DMS 273 treated with DMSO at 0.1 percent for 48 hours (cell line): ENCODE measurements at regions not wholly inside any gene's neighbourhood (a gene's known extent, or its start where the extent isn't known, plus 50 kb on each side); places are given as distances from the start of the nearest gene placed in this dataset.
"Not testable (repeated sequence)": the region's sequence is repeated elsewhere in the genome, so short reads cannot be mapped to it uniquely, and the experiment has no call there.

Experiments
- DNase-seq: peaks from one replicate; lab custom pipeline; 2025; lab: John Stamatoyannopoulos, UW

DNA sequence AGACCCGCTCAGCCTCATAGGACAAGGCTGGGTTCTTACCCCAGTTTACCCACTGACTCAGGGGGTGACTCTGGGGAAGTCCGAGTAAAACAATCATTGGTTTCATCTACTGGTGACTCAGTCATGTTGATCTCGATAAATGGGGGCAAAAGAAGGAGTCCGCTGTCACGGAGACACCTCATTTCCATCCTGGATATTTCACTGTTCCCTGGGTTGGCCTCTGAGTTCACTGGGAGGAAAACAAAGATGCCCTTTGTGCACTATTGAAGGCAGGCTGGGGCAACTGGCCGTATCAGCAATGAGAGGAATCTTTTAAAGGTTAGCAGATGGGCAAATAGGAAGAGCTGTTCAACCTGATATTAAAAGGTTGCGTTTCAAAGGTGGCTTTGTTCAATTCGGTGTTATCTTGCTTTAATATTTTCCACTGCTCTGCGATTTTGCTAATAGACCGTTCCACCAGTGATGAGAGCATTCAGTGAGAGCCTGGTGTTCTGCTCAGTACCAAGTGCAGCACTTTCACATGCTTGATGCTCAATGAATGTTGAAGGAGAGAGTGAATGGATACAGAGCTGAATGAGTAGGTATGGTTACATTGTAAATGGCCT lies 110.2 kb upstream of the EGFLAM start:
- no peak for DNase-seq

DNA sequence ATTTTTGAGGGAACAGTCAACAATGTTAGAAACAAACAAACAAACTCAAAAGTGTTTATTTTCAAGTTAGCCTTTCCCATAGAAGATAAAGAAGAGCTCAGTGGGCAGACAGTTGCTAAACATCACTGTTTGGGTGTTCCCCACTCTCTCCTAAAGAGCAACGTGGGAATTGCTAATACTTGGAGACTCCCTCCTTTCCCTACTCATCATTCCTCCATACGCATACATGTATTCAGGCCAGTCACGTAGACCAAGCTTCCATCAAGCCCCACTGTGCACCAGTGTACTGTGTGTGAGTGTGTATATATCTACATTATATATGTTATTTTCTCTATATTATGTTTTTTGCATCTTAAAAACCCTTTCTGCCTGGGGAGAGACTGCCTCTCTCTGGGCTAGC lies 115.0 kb upstream of the EGFLAM start:
- no peak for DNase-seq

DNA sequence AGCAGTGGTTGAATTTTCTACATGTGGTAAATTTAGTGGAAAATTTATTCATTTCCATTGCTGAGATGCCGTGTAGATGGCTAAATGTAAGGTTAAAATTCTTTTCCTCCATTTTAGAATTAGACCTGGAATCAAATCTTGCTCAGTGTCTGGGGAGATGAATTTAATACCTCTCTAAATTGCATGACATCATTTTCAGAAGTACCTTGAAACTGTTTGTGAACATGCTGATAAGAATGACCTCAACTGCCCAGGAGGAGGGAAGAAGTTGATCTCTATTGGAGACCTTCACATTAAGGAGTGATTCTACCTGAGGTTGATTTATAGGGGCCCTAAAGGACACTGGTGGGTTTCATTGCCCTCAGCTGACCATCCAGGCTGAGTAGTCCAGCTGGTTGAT lies 116.7 kb upstream of the EGFLAM start:
- no peak for DNase-seq

DNA sequence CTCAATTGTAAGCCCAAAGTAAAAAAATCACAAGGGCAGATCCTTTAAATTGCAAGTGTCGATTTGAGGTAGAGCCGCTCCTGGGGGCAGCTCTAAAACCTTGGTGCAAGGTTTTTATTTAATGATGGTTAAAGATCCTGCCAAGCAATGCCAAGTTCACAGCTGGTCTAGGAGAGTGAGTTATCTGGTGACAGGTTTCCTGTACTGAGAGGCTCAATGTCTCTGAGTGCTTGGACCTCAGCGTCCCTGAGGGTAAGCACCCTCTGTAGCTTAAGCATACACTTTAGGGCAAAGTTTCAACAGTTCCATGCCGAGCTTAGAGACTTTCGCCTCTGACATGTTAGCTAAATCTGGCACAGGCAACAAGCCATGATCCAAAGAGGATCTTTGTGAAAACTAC lies 119.8 kb upstream of the EGFLAM start:
- no peak for DNase-seq

DNA sequence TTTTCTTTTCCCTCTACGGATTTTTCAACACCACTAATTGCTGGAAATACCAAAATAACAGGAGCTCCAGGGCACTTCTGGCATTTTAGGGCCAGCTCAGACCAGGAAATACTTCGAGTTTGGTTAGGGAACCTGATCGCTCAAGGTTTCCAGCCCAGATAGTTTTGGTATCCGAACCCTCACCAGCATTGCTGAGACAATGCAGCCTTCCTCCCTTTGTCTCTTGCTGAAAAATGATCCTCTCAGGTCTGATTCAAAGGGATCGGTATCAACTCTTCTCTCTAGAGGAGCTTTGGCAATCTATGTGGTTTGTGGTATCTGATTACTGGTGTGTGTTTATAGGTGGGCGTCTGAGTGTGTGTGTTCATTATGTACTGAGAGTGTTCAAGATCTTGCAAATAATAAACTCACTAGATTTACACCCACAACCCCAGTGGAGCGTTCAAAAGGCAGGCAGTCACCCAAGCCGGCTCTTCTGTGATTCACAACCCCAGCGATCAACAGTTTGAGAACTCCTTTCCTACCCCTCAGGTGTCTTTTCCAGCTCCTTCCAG lies 122.8 kb upstream of the EGFLAM start:
- DNase-seq: no peak

DNA sequence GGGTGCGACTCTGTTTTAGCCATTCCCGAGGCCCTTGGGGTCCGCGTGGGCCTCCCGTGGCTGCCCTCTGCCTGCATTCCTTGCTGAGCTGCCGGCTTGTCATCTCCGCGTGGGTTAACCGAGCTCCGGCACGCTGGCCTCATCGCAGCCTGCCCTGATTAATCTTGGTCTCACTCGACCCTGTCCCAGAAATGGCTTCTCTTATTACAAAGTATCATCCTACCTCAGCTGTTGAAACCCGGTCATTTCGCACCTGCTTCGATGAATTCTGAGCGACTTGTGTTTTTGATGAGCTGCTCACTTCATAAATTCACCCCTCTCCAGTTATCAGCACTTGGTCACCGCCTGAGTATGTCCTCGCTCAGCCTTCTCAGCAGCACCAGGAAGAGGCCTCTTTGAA lies 123.5 kb upstream of the EGFLAM start:
- no peak for DNase-seq

DNA sequence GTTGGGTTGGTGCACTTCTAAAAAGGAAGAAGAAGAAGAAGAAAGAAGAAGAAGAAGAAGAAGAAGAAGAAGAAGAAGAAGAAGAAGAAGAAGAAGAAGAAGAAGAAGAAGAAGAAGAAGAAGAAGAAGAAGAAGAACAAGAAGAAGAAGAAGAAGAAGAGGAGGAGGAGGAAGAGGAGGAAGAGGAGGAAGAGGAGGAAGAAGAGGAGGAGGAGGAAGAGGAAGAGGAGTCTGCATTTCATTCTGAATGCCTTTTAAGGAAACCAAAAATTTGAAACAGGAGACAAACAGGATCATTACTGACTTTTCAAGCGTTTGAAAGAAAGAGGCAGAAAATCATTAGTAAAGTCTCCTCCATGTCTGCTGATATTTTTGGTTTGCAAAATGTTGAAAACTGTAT lies 124.1 kb upstream of the EGFLAM start:
- DNase-seq: not testable (repeated sequence)

DNA sequence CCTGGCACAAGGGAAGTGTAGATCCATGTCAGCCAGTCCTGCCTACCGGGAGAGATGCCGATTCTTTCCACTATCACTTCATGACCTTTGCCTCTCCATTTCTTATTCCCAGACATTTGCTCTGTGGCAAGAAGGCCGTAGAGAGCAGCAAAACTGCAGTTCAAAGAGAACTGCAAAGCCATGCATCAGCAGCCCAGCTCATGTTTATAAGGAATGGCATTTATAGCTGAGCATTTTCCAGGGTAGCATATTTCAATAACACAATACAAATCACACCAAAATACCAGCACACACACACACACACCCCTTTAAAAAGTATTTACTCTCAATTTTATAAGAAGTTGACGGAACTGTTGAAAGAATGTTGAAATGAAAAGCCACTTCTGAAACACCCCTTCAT lies 126.7 kb upstream of the EGFLAM start:
- DNase-seq: no peak

DNA sequence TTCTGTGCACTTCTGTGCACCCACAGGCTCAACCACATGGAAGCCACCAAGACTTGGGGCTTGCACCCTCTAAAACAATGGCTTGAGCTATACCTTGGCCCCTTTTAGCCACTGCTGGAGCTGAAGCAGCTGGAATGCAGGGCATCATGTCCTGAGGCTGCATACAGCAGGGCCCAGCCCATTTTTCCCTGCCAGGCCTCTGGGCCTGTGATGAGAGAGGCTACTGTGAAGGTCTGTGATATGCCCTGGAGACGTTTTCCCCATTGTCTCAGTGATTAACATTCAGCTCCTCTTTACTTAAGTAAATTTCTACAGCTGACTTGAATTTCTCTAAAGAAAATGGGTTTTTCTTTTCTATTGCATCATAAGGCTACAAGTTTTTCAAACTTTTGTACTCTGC lies 134.0 kb upstream of the EGFLAM start:
- DNase-seq: no peak

DNA sequence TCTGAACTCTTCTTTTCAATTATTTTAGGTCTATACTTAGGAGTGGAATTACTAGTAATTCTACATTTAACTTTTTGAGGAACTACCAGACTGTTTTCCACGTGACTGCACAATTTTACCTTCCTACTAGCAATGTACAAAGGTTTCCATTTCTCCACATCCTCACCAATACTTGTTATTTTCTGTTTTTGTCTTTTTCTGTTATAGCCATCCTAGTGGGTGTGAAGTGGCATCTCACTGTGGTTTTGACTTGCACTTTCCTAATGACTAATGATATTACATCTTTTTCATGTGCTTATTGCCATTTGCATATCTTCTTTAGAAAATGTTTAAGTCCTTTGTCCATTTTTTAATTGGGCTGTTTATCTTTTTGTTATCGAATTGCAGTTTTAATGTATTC lies 136.9 kb upstream of the EGFLAM start:
- no peak for DNase-seq

DNA sequence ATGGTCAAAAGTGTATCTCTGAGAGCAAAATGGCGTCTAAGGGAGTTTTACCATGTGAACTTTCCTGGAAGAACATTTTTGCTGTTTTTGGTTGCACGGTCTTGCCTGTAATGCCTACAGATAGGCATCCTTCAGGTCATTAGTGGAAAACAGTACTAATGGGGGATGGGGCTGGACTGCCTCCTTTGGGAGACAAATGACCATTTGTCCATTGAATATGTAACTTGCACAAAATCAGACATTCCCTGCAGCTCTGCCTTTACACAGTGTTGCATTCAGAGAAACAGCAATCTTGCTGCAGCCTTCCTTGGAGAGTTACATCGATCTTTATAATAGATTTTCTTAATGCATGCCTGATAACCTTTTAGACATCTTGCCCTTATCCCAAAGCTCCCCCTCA lies 138.5 kb upstream of the EGFLAM start:
- no peak for DNase-seq

DNA sequence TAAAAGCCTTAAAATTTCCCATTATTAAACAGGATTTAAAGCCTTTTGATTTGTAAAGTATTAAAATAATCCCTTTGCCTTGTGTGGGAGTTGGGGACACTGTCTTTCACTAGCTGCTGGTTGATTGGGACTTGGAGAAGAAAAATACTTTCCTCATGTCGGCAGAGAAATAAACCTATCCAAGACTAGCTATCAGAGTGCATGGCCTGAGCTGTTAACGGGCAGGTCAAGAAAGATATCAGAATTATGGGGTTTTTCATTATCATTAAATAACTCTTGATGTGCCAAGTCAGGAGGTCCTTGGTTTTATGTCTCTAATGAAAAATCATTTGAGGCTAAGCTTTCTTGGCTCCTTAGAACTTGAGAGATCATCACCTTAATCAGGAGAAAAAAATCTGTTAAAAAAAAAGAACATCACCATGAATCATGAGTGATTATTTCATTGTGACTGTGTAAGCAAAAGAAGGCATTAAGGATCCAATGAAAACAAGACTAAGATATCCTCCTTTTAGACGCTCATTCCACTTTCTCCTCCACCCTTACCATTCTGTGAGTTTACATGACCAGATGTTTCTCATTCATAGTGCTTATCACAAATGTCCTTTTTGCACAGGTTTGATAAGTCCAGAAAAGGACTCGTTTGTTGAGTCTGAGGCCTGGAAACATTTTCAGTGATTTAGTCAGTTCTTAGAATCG lies 140.4 kb upstream of the EGFLAM start:
- DNase-seq: no peak

DNA sequence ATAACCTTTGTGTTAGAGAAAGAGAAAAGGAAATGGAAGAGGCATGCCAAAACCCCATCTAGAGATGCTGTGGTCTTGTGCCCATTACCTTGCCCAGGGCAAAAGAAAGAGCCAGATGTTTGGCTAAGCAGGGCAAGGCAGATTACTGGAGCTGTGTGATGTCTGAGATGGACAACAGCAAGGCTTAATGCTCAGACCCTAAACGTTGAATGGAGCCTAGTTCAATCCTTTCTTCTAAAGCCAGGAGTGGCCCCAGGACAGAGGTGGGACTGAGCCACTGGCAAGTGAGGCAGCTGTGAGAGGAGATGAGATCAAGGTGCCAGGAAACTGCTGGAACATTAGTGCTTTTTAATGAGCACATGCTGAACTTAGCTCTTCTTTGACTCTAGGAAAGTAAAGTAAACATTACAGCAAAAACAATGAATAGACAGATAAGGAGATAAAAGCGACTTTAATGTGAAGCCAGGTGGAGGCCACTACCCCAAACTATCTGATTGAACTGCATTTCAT lies 143.0 kb upstream of the EGFLAM start:
- DNase-seq: no peak

DNA sequence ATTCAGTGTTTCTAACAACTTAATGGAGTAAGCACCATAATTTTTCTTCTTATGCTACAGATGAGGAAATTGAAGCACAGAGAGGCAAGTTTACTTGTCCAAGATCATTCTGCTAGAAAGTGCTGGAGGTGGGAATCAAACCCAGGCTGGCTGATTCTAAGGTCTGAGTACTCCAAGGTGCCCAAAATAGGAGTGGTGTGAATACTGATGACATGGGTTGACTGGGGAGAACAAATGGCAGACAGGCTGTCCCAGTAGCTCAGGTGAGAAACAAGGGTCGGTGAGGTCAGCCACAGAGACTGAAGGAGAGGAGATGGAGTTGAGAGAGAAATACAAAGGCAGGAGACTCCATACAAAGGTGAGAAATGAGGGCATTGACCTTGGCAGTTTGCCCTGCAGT lies 144.5 kb upstream of the EGFLAM start:
- DNase-seq: no peak

DNA sequence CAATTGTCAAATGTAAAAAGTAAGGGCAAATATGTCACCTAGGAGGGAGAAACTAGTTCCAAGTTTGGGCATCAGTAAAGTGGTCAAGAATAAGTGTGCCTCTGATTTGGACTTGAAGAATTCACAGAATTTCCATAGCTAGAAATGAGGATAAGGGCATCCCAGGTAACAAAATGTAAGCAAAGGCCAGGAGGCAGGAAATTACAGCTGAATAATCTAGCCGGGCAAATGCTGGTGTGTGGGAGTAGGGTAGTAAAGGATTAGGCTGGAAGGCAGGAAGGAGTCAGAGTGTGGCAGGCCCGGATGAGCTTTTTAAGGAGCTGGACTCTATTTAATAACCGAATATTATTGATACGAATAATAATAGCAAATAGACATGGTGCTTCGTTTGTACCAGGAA lies 144.9 kb upstream of the EGFLAM start:
- DNase-seq: no peak

DNA sequence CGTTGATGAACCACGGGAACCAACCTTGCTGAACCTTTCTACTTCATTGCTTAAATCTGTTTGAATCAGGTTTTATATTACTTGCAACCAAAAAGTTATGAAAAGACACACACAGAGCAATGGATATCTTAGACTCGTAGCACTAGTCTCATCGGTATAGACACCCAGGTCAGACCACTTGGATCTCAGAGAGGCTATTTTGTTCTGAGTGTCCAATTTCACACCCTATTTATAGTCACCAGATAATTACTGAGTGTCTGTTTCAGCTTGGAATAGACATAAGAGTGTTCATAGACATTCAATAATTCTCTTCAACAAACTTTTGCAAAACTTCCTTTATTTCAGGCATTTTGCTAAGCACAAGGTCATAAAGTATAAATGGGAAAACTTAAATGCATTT lies 145.4 kb upstream of the EGFLAM start:
- DNase-seq: no peak

DNA sequence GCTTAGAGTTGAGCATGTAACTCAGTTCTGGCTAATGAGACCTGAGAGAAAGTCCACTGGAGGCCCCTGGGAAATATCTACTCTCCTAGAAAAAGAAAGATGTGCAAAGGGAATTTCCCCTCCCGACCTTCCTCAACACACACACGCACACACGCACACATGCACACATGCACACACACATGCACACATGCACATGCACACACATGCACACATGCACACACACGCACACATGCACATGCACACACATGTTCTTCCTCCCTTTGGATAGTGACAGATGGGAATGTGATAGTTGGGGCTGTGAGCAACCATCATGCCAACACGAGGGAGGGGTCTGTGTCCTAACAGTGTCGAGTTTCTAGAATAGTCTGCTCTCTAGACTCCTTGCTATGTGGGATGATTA lies 148.2 kb upstream of the EGFLAM start:
- DNase-seq: no peak

DNA sequence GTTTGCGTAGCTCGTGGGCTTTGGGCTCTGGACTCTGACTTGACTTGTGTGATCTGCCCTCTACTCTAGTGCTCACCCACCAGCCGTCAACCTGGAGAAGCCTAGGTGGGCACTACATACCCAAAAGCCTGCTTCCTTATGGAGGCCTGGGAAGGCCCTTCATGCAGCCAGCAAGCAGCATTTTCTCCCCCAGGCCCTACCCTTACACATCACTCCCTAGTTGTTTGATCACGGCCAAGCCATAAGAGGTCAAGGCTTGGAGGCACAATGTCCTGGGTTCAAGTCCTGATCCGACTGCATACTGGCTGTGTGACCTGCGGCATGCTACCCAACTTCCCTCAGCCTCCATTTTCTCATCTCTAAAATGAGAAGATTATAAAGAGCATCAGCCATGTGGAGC lies 151.3 kb upstream of the EGFLAM start:
- no peak for DNase-seq

DNA sequence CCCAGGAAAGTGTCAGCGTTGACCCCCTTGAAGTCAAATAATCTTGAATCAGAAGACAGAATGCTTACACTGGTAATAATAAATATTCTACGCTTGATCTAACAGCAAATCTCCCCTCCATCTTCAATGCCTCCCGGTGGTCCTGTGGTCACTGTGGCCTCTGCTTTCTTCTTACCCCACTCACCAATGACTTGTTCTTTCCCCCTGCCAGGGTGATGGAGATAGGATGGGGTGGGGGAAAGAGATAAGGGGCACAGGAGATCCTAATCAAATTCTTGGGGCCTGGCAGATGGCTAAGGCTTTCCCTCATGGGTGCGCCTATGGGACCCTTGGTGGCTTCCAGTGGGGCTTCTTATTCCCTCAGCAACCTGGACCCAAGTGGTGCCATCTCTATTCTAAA lies 152.6 kb upstream of the EGFLAM start:
- DNase-seq: no peak

DNA sequence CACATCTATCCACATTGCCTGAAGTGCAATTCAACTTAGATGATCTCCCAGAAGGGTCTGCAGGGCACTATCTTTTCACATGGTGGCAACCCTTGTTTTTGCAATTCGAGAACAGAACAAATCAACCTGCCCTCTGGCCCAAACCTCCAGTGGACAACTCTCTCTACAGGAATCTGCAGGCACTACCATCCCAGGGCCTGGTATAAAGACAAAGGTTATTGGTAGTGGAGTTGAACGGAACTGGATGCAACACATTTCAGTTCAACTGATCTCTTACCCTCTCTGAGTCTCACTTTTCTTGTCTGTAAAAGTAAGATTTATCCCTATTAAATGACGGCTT lies 153.2 kb upstream of the EGFLAM start:
- DNase-seq: no peak

DNA sequence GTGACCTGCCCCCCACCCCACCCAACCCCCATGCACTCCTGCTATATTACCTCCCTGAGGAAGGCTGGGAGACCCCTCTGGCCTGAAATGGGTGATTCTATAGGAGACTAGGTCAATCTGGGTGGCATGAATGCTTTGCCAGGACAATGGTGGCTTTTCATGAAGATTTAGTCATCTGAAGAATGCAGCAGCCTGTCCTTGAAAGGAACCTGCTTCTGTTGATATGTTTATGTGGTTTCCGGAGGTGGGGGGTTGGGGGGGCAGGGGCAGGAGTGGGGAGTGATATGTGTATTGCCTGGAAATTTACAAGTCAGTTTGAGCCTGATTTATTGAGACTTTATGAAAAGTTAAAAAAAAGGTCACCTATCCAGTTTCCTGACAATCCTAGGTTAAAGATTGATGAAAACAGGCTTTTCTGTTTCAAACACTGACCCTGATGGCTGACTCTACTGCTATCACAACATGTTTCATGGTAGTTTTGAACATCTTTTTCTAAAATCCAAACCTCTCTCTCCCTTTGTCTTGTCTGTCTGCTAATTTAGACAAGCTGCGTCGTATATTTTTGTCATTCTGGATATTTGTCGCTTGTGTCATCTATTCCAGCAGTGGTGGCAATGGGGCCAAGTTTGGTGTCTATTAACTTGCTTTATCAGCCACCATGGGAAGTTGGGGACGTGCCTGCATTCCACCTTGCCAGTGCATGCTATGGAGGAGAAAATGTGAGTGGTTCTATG lies 153.7 kb upstream of the EGFLAM start:
- DNase-seq: no peak

DNA sequence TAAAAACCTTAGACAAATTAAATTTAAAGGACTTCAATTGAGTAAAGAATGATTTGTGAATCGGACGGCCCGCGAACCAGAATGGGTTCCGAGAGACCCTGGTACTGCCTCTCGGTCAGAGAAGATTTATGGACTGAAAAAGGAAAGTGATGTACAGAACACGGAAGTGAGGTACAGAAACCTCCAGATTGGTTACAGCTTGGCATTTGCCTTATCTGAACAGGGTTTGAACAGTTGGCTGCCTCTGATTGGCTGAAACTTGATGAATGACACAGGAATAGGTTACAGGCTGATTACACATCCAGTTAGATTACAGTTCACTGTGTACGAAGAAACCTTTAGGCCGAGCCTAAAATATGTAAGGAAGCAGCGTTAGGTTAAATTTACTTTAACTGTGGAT lies 156.5 kb upstream of the EGFLAM start:
- no peak for DNase-seq
